ENCODE measurements at regions not wholly inside any gene's neighbourhood (a gene's known extent, or its start where the extent isn't known, plus 50 kb on each side); places are given as distances from the start of the nearest gene placed in this dataset.

DNA sequence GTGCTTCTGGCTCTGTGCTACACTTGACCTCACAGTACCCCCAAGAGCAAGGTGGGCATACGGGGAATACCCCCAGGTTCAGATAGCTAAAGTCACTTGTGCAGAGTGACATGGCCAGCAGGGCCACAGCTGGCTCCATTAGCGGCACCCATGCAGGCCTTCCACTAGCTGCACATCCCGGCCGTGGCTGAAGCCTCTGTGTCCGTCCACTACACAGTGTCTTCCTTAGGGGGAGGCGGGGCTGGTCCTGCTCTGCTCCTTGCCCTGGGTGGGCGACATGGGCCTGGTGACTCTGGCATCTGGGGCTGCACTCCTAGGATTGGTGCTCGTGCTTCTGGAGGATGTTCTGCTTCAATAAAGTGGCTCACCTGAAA, 169.1 kb upstream of the IQSEC1 start:
- DNase-seq (ENCODE audit: insufficient read length), result no peak
- no peak for FAIRE-seq
- TF ChIP-seq POLR2A (IDR thresholded peaks at IDR 0.05; ENCODE audit: low read depth, low read length) (no peak), TAF1 (IDR thresholded peaks at IDR 0.05; ENCODE audit: borderline replicate concordance, low read depth, low read length) (no peak), POLR2AphosphoS5 (IDR thresholded peaks at IDR 0.05; ENCODE audit: low read depth, low read length) (no peak)

DNA sequence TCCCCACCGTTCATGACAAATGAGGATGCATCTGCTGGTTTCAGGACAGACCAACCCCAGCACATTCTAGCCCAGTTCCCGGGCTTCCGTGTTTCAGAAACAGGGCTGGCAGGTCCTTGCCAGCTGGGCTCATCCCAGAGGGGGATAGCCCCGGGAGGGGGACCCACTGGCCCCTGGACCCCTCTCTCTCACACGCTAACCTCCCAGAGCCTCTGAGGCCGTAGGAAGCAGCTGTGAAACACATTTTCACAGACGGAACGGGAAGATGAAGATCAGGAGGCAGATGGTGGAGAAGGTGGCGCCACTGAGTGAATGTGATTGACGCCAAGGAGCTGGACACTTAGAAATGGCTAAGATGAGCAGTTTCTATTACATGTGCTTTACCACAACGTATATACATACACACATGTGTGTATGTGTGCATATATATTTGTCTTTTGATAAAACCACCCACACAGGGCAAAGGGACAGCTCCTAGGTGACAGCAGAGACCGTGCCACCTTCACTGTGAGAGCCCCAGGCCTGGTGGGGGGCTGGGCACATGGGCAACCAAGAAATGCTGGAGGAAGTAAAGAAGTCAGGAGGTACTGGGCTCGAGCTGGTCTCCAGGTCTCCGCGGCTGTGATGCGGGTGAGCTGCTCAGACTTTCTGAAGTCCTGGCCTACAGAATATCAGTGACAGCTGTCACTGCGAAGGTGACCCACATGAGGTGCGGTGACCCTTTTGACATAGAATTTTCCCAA, 168.6 kb upstream of the IQSEC1 start:
- no peak for FAIRE-seq
- no peak for TF ChIP-seq TAF1 (IDR thresholded peaks at IDR 0.05; ENCODE audit: borderline replicate concordance, low read depth, low read length)
- no peak for TF ChIP-seq POLR2AphosphoS5 (IDR thresholded peaks at IDR 0.05; ENCODE audit: low read depth, low read length)
- no peak for TF ChIP-seq POLR2A (IDR thresholded peaks at IDR 0.05; ENCODE audit: low read depth, low read length)

DNA sequence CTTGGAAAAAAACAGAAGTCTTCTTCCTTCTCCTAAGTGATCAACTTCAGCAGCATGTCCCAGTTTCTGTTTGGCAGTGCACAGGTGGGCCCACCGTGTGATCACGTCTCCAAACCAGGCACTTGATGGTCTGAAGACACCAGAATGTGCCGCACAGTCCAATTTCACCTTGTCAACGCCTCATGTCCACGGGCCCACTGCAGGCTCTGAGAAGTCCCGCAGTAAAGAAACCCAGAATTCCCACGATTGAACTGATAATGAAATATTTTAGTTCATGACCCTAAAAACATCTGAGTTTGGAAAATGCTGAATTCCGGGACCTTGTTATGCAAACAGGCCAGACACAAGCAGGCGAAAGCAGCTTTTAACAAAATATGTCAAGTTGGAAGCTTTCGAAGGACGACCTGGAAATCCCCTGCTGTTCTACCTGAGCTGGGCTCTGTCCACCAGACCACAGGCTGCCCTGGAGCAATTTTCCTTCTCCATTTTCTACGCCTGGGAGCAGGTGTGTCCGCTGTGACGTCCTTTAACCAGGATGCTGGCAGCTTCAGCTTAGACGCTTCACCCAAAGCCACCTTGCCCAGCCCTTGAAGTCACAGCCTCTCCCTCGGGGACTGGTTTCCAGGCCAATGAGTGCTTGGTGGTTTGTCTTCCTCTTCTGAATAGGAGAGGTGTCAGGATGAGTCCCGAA, 167.8 kb upstream of the IQSEC1 start:
- FAIRE-seq (no peak), DNase-seq (ENCODE audit: insufficient read length) (no peak)
- TF ChIP-seq POLR2A (IDR thresholded peaks at IDR 0.05; ENCODE audit: low read depth, low read length), result no peak
- TF ChIP-seq POLR2AphosphoS5 (IDR thresholded peaks at IDR 0.05; ENCODE audit: low read depth, low read length), result no peak
- no peak for TF ChIP-seq TAF1 (IDR thresholded peaks at IDR 0.05; ENCODE audit: borderline replicate concordance, low read depth, low read length)

More for the DNA sequence above, 168.6 kb upstream of the IQSEC1 start:
- no peak for DNase-seq (ENCODE audit: insufficient read length)

DNA sequence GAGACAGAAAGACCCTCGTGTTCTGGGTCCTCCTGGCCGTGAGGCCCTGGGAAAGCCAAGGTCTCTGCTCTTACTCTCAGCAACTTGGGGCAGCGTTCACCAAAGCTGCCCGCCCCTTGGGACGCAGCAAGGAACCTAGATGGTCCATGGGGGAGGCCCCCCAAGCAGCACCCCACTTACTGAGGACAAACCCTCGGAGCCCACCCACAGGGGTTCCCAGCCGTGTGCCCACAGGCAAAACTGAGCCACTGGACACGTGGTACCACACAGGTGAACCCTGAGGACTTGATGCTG, 166.2 kb upstream of the IQSEC1 start:
- TF ChIP-seq POLR2AphosphoS5 (IDR thresholded peaks at IDR 0.05; ENCODE audit: low read depth, low read length) (no peak), TAF1 (IDR thresholded peaks at IDR 0.05; ENCODE audit: borderline replicate concordance, low read depth, low read length) (no peak), POLR2A (IDR thresholded peaks at IDR 0.05; ENCODE audit: low read depth, low read length) (no peak)
- DNase-seq (ENCODE audit: insufficient read length) (no peak), FAIRE-seq (no peak)

DNA sequence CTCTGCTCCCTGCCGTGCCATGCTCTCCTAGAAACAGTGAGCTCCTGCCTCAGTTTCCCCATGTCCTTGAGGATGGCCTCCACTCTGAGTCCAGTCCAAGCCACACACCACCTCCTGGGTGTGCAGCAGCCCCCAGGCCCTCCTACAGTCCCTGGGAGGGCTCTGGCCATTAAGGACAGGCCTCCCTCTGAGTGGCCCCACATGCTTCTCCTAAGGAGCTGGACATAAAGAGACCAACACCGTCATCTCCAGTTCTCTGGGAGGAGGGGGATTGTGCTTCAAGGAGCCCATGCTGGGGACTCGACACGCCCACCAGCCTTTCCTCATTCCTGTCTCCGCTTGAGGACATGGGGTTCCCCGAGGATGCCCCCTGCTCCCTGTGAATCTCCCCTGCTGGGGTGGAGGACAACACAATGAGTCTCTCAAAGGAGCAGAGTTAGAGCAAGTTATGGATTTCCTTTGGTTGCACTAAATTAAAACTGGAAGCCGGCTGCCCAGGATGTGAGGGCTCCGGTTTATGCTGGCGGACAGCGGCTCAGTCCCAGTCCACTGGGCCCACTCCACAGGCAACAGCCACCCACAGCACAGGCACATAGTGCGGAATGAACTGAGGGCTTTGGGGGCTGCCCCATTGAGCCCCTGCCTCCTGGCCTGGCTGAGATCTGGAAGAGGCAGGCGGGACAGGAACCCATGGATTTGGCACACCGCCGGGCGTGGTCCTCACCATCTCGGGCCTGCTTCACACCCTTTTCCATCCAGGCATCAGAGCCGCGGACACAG, 165.6 kb upstream of the IQSEC1 start:
- FAIRE-seq, result no peak
- TF ChIP-seq POLR2A (IDR thresholded peaks at IDR 0.05; ENCODE audit: low read depth, low read length), result no peak
- DNase-seq (ENCODE audit: insufficient read length), result no peak

DNA sequence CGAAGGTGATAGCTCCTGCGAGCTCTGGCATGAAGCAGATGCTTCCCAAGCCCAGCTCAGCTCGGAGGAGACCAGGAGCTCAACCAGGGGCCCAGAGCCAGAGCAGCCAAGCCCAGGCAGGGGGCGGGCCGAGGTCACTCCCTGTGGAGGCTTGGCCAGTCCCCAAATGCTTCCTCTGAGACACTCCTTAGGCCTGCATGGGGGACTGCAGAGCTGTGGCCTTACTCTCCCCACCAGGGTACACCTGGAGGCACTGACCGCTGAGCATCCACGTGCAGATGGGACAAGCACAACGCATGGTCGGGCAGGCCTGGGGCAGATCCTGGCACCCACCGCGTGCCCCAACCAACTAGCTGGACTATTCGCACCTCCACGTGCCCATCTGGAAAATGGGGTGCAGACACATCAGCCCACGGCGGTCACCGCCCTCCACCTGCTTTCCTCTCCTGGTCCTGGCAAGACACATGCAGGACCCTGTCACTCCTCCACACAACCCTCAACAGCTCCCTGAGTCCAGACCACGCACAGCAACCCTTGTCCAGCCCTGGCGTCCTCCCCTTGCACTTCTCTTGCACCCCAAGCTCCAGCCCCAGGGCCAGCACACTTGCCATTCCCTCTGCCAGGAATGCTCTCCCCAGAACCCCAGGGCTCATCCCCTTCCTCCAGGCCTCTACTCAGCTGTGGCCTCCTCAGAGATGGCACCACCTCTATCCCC, 164.7 kb upstream of the IQSEC1 start:
- FAIRE-seq (no peak), DNase-seq (ENCODE audit: insufficient read length) (no peak)
- no peak for TF ChIP-seq POLR2A (IDR thresholded peaks at IDR 0.05; ENCODE audit: low read depth, low read length)
- TF ChIP-seq TAF1 (IDR thresholded peaks at IDR 0.05; ENCODE audit: borderline replicate concordance, low read depth, low read length), result no peak
- TF ChIP-seq POLR2AphosphoS5 (IDR thresholded peaks at IDR 0.05; ENCODE audit: low read depth, low read length), result no peak

DNA sequence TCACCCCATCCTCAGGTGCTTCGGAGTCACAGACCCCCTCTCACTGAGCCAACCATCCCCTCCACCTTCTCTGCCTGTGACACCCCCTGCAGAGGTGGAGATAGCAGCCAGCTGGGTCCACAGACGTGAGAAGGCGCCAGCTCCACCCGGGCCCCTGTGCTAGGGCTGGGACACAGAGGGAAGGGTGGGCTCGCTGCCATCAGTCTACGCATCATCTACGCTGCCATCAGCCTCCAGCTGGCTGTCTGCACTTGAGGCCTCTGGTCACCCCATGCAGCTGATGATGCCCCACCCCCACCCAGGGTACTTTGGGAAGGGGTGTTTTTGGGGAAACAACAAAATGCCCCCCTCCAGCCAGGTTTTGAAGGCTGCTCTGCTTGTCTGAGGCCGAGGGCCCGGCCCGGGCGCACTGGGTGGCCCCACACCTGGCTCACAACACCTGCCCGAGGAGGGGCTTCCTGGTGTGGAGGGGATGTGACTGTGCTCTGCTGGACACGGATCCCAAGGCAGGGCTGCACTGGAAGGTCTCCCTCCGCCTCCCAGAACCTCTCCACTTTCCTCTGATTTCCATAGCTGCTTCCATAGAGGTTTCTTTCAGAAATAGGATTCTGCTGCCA, 163.4 kb upstream of the IQSEC1 start:
- DNase-seq (ENCODE audit: insufficient read length), result no peak
- TF ChIP-seq POLR2AphosphoS5 (IDR thresholded peaks at IDR 0.05; ENCODE audit: low read depth, low read length) (no peak), POLR2A (IDR thresholded peaks at IDR 0.05; ENCODE audit: low read depth, low read length) (no peak), TAF1 (IDR thresholded peaks at IDR 0.05; ENCODE audit: borderline replicate concordance, low read depth, low read length) (no peak)
- FAIRE-seq, result no peak

DNA sequence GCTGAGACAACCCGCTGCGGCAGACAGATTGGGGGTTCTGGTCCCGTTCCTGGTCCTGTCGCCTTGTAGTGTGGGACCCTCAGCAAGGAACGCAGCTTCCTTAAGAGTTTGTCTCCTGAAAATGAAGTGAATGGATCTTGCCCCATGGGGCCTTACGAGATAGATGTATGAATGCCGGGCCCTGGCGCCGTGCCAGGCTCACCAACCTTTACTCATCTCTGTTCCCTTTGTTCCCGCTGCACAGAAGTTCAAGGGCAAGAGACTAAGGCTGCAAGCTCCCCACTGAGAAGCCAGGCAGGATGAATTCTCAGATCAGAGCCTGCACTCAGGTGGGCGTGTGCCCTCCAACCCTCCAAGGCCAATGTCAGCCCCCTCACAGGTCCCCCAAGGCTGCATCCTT, 162.7 kb upstream of the IQSEC1 start:
- no peak for FAIRE-seq
- TF ChIP-seq POLR2AphosphoS5 (IDR thresholded peaks at IDR 0.05; ENCODE audit: low read depth, low read length) (no peak), TAF1 (IDR thresholded peaks at IDR 0.05; ENCODE audit: borderline replicate concordance, low read depth, low read length) (no peak), POLR2A (IDR thresholded peaks at IDR 0.05; ENCODE audit: low read depth, low read length) (no peak)
- no peak for DNase-seq (ENCODE audit: insufficient read length)

DNA sequence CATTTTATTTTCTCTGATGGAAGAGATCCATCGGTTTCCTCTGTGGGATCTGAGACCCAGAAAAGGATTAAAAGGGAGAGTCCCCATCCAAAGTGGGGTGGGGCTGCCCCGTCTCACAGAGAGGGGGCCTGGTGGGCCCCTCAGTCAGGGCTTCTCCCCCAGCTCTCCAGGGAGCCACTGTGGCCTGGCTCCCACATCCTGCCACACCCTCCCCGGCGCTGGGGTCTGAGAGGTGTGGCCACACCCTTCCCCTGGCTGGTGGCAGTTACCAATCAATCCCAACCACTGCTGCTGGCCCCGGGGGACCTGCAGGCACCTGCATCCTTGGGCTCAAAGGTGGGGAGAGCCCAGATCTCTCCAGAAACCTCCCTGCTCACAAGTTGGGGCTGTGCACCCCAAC, 161.8 kb upstream of the IQSEC1 start:
- TF ChIP-seq TAF1 (IDR thresholded peaks at IDR 0.05; ENCODE audit: borderline replicate concordance, low read depth, low read length) (no peak), POLR2A (IDR thresholded peaks at IDR 0.05; ENCODE audit: low read depth, low read length) (no peak), POLR2AphosphoS5 (IDR thresholded peaks at IDR 0.05; ENCODE audit: low read depth, low read length) (no peak)
- DNase-seq (ENCODE audit: insufficient read length) (no peak), FAIRE-seq (no peak)

DNA sequence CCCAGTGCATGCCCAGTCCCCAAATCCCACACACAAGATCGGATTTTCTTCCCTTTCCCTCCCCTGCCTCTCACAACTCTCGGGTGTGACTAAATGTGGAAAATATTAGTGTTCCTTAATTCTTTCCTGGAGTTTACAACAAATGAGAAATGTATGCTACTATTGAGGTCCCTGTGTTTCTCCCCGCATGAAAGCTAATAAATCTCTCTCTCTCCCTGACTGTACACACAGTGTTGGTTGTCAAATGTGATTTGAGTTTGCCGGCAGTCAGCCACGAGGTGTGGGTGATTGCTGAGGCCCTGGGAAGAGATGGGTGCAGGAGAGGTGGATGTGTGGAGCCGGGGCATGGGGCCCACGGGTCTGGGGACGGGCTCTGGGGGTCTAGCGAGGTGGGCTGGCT, 161.4 kb upstream of the IQSEC1 start:
- TF ChIP-seq TAF1 (IDR thresholded peaks at IDR 0.05; ENCODE audit: borderline replicate concordance, low read depth, low read length) (no peak), POLR2A (IDR thresholded peaks at IDR 0.05; ENCODE audit: low read depth, low read length) (no peak), POLR2AphosphoS5 (IDR thresholded peaks at IDR 0.05; ENCODE audit: low read depth, low read length) (no peak)
- no peak for FAIRE-seq
- DNase-seq (ENCODE audit: insufficient read length), result no peak
